ENCODE measurements at regions not wholly inside any gene's neighbourhood (a gene's known extent, or its start where the extent isn't known, plus 50 kb on each side); places are given as distances from the start of the nearest gene placed in this dataset.

DNA sequence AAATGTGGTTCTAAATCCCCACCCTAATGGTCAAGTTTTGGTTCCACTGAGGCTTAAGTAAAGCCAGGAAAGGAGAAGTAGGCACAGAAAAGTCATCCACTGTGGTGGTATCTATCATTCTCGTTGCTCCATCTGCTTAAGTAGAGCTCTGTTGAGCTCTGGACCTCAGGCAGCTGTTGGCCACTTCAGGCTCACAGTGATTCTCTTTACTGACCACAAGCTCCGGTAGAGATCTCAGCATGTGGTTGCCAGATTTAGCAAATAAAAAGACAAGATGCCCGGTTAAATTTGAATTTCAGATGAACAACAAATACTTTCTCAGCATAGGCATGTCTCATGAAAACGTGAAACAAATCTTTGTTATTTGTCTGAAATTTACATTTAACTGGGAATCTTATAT is 132.3 kb upstream of the PTCHD1 start:
- no peaks in the 10 kb centered on the region for H3K27me3 ChIP-seq (replicated peaks; ENCODE audit: insufficient read depth)
- DNase-seq (ENCODE audit: low spot score) = no peak
- TF ChIP-seq POLR2AphosphoS5 (IDR thresholded peaks at IDR 0.05) = no peak
- no peak for TF ChIP-seq CTCF (IDR thresholded peaks at IDR 0.05)
- TF ChIP-seq POLR2A (IDR thresholded peaks at IDR 0.05) = no peak
- no peaks in the 10 kb centered on the region for H3K4me1 ChIP-seq (replicated peaks)
- intact Hi-C loops (cut with DNase I) = no loop called here
- no peak overlapping the region for H3K4me3 ChIP-seq
- H3K9me3 ChIP-seq = no peaks in the 10 kb centered on the region
- H3K36me3 ChIP-seq = no peaks in the 10 kb centered on the region
- WGBS = 56% methylated on average over 4 of the region's 4 CpGs
- H3K27ac ChIP-seq = no peak overlapping the region

DNA sequence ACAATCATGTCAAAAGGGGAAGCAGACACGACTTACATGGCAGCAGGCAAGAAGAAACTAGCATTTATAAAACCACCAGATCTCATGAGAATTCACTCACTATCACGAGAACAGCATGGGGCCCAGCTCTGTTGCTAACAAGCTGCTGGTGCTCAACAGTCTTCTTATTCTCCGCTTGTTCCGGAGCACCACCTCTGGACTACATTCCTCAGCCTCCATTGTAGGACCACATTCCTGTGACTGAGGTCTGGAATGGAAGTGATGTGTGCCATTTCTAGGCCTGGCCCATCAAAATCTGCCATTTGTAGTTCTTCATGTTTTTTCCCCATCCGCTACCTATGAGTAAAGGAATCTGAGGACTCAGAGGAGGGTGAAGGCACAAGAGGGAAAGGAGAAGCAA is 111.5 kb upstream of the PTCHD1 start:
- H3K4me1 ChIP-seq (replicated peaks) = no peaks in the 10 kb centered on the region
- 90% methylated on average over 5 of the region's 5 CpGs for WGBS
- no peak overlapping the region for H3K4me3 ChIP-seq
- H3K27me3 ChIP-seq (replicated peaks; ENCODE audit: insufficient read depth) = no peaks in the 10 kb centered on the region
- H3K9me3 ChIP-seq = no peaks in the 10 kb centered on the region
- no peak overlapping the region for H3K27ac ChIP-seq
- no peaks in the 10 kb centered on the region for H3K36me3 ChIP-seq
- TF ChIP-seq POLR2A (IDR thresholded peaks at IDR 0.05) (no peak), CTCF (IDR thresholded peaks at IDR 0.05) (no peak), POLR2AphosphoS5 (IDR thresholded peaks at IDR 0.05) (no peak)
- DNase-seq (ENCODE audit: low spot score) = no peak
- intact Hi-C loops (cut with DNase I) = no loop called here

GRCh38 chrX:23228454-23228853 is 106.2 kb upstream of the PTCHD1 start:
- intact Hi-C loops (cut with DNase I) = no loop called here
- TF ChIP-seq CTCF (IDR thresholded peaks at IDR 0.05) (no peak), POLR2A (IDR thresholded peaks at IDR 0.05) (no peak), POLR2AphosphoS5 (IDR thresholded peaks at IDR 0.05) (no peak)
- 61% methylated on average over 3 of the region's 3 CpGs for WGBS

GRCh38 chrX:23228950-23229448 is 105.7 kb upstream of the PTCHD1 start:
- Histone ChIP-seq H3K4me1 (replicated peaks) (no peaks in the 10 kb centered on the region), H3K27me3 (replicated peaks; ENCODE audit: insufficient read depth) (no peaks in the 10 kb centered on the region), H3K9me3 (no peaks in the 10 kb centered on the region), H3K4me3 (no peak overlapping the region), H3K27ac (no peak overlapping the region), H3K36me3 (no peaks in the 10 kb centered on the region)
- intact Hi-C loops (cut with DNase I) = no loop called here
- no peak for DNase-seq (ENCODE audit: low spot score)
- 37% methylated on average over 2 of the region's 5 CpGs for WGBS
- TF ChIP-seq POLR2A (IDR thresholded peaks at IDR 0.05) (no peak), CTCF (IDR thresholded peaks at IDR 0.05) (no peak), POLR2AphosphoS5 (IDR thresholded peaks at IDR 0.05) (no peak)

More at GRCh38 chrX:23228454-23228853, 106.2 kb upstream of the PTCHD1 start:
- no peak for DNase-seq (ENCODE audit: low spot score)
- no peaks in the 10 kb centered on the region for H3K4me1 ChIP-seq (replicated peaks)
- H3K27ac ChIP-seq = no peak overlapping the region
- H3K4me3 ChIP-seq = no peak overlapping the region
- no peaks in the 10 kb centered on the region for H3K36me3 ChIP-seq
- no peaks in the 10 kb centered on the region for H3K27me3 ChIP-seq (replicated peaks; ENCODE audit: insufficient read depth)
- H3K9me3 ChIP-seq = no peaks in the 10 kb centered on the region

GRCh38 chrX:23235051-23235450 is 99.6 kb upstream of the PTCHD1 start:
- H3K4me1 ChIP-seq (replicated peaks) = no peaks in the 10 kb centered on the region
- no peak for DNase-seq (ENCODE audit: low spot score)
- H3K9me3 ChIP-seq = no peaks in the 10 kb centered on the region
- no peaks in the 10 kb centered on the region for H3K27me3 ChIP-seq (replicated peaks; ENCODE audit: insufficient read depth)
- intact Hi-C loops (cut with DNase I) = no loop called here
- no peaks in the 10 kb centered on the region for H3K36me3 ChIP-seq
- H3K27ac ChIP-seq = no peak overlapping the region
- WGBS = 70% methylated on average over 5 of the region's 5 CpGs
- H3K4me3 ChIP-seq = no peak overlapping the region
- TF ChIP-seq POLR2A (IDR thresholded peaks at IDR 0.05) (no peak), POLR2AphosphoS5 (IDR thresholded peaks at IDR 0.05) (no peak), CTCF (IDR thresholded peaks at IDR 0.05) (no peak)

All from prostate gland (tissue), 2 donors.